Type B pancreatic cell (in vitro differentiated cells): ENCODE measurements at regions not wholly inside any gene's neighbourhood (a gene's known extent, or its start where the extent isn't known, plus 50 kb on each side); places are given as distances from the start of the nearest gene placed in this dataset.
"Not testable (repeated sequence)": the region's sequence is repeated elsewhere in the genome, so short reads cannot be mapped to it uniquely, and the experiment has no call there.

Experiments
- DNase-seq: peaks from one replicate; pipeline ENCODE4 v3.0.0; 2021; ENCODE audit warnings: mixed read lengths; ENCODE audit not compliant: unreplicated experiment; ENCODE audit errors: extremely low spot score
- H3K27ac Mint-ChIP-seq: 2 replicates; pipeline ENCODE4 v1.8.0; 2021; ENCODE audit warnings: mild to moderate bottlenecking, mixed read lengths
- H3K27me3 Mint-ChIP-seq: 2 replicates; pipeline ENCODE4 v1.8.0; 2021; ENCODE audit warnings: mixed read lengths
- H3K36me3 Mint-ChIP-seq: 2 replicates; pipeline ENCODE4 v1.8.0; 2021; ENCODE audit warnings: mixed read lengths
- H3K4me1 Mint-ChIP-seq: one replicate; pipeline ENCODE4 v1.8.0; 2021; ENCODE audit warnings: mixed read lengths; ENCODE audit not compliant: unreplicated experiment
- H3K4me3 Mint-ChIP-seq: 2 replicates; pipeline ENCODE4 v1.8.0; 2021; ENCODE audit warnings: mild to moderate bottlenecking, mixed read lengths
- H3K9me3 Mint-ChIP-seq: 2 replicates; pipeline ENCODE4 v1.8.0; 2021; ENCODE audit warnings: mixed read lengths
- TF ChIP-seq, protein P1 (sequence below): fragments of 200-600 bp; sonication (generic); conservative IDR thresholded peaks from 2 replicates; pipeline ENCODE4 v1.5.0; 2021; ENCODE audit warnings: antibody characterized with exemption, mild to moderate bottlenecking

DNA sequence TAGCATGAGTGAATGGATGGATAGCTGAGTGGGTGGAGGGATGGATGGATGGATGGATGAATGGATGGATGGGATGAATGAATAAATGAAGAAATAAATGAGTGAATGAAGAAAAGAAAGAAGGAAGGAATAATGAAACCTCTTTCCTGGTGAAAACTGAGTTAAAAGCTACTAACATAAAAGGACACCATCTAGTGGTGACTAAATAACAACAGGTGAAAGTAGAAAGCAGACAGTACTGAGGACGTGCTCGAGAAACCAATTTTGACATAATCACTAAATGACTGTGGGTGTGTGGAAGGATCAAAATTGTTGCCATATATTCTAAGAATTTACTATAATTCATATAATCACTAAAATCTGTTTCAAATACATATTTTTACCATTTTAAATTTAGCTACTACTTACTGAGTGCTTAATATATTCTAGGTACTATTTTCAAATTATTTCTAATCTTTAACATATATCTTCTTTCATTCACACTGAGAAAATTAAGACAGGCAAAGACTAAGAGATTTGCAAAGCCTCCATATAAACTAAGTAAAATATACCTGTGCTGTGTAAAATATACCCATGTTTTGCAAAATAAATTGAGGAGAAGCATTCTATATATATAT is 522.9 kb downstream of the LRRIQ3 start:
- no peaks in the 10 kb centered on the region for H3K27me3 Mint-ChIP-seq
- no peaks in the 10 kb centered on the region for H3K4me1 Mint-ChIP-seq
- TF ChIP-seq, protein P1, sequence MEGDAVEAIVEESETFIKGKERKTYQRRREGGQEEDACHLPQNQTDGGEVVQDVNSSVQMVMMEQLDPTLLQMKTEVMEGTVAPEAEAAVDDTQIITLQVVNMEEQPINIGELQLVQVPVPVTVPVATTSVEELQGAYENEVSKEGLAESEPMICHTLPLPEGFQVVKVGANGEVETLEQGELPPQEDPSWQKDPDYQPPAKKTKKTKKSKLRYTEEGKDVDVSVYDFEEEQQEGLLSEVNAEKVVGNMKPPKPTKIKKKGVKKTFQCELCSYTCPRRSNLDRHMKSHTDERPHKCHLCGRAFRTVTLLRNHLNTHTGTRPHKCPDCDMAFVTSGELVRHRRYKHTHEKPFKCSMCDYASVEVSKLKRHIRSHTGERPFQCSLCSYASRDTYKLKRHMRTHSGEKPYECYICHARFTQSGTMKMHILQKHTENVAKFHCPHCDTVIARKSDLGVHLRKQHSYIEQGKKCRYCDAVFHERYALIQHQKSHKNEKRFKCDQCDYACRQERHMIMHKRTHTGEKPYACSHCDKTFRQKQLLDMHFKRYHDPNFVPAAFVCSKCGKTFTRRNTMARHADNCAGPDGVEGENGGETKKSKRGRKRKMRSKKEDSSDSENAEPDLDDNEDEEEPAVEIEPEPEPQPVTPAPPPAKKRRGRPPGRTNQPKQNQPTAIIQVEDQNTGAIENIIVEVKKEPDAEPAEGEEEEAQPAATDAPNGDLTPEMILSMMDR: peak; percentile 79
- no peak overlapping the region for H3K27ac Mint-ChIP-seq
- no peak overlapping the region for H3K4me3 Mint-ChIP-seq
- no peaks in the 10 kb centered on the region for H3K36me3 Mint-ChIP-seq
- no peak for DNase-seq
- H3K9me3 Mint-ChIP-seq: no peaks in the 10 kb centered on the region

DNA sequence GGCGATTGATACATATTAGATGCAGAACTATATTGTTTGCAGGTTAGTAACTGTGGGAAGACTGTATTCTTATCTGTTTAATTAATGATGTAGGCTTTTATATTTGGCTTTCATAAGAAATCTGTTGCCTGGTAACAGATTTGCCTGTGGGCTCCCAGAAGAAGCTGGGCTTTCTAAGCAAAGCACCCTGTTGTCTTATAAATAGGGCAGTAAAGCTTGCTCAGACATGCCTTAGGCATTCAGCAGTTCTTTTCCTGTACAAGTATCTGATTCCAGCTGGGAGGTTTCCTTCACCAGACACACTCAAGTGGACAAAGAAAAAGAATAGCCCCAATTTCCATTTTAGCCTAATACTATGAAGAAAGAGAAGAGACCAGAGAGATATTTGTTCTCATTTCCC is 524.0 kb downstream of the LRRIQ3 start:
- no peak overlapping the region for H3K4me3 Mint-ChIP-seq
- H3K9me3 Mint-ChIP-seq: no peaks in the 10 kb centered on the region
- TF ChIP-seq, protein P1: no peak
- DNase-seq: no peak
- H3K27ac Mint-ChIP-seq: no peak overlapping the region
- H3K27me3 Mint-ChIP-seq: no peaks in the 10 kb centered on the region
- H3K4me1 Mint-ChIP-seq: no peaks in the 10 kb centered on the region
- no peaks in the 10 kb centered on the region for H3K36me3 Mint-ChIP-seq

DNA sequence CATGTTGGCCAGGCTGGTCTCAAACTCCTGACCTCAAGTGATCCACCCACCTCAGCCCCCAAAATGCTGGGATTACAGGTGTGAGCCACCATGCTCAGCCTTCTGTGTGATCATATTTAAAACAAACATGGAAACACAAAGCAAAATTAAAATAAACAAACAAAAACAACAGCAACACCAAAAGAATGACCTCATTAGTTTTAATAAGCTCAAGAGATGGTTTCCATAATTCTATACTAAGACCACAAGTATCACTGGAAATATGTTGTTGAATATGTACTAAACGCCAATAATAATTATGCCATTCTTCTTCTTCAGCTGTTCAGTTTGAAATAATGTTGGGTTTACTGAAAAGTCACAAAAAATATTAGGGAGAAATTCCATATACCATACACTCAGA is 526.4 kb downstream of the LRRIQ3 start:
- H3K9me3 Mint-ChIP-seq: no peaks in the 10 kb centered on the region
- TF ChIP-seq, protein P1: no peak
- no peaks in the 10 kb centered on the region for H3K4me1 Mint-ChIP-seq
- no peaks in the 10 kb centered on the region for H3K27me3 Mint-ChIP-seq
- H3K36me3 Mint-ChIP-seq: no peaks in the 10 kb centered on the region
- H3K4me3 Mint-ChIP-seq: no peak overlapping the region
- no peak for DNase-seq
- no peak overlapping the region for H3K27ac Mint-ChIP-seq

DNA sequence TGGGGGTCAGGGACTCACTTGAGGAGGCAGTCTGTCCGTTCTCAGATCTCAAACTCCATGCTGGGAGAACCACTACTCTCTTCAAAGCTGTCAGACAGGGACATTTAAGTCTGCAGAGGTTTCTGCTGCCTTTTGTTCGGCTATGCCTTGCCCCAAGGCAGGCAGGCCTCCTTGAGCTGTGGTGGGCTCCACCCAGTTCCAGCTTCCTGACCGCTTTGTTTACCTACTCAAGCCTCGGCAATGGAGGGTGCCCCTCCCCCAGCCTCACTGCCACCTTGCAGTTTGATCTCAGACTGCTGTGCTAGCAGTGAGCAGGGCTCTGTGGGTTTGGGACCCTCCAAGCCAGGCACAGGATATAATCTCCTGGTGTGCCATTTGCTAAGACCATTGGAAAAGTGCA is 530.0 kb downstream of the LRRIQ3 start:
- not testable (repeated sequence) for H3K36me3 Mint-ChIP-seq, H3K4me1 Mint-ChIP-seq, H3K27me3 Mint-ChIP-seq, DNase-seq, H3K27ac Mint-ChIP-seq, H3K9me3 Mint-ChIP-seq, H3K4me3 Mint-ChIP-seq

DNA sequence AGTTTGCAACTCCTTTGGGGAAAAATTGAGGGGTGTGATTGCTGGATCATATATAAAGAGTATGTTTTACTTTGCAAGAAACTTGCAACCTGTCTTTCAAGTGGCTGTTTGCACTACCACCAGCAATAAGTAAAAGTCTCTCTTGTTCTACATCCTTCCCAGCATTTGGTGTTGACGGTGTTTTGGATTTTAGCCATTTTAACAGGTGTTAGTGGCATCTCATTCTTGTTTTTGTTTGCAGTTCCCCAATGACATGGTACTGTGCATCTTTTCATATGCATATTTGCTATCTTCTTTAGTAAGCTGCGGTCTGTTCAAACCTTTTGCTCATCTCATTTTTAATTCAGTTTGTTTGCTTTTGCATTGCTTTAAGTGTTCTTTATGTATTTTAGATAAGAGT is 535.5 kb downstream of the LRRIQ3 start:
- peaks cover 17% of the 10 kb centered on the region for H3K9me3 Mint-ChIP-seq
- no peak overlapping the region for H3K27ac Mint-ChIP-seq
- no peaks in the 10 kb centered on the region for H3K27me3 Mint-ChIP-seq
- DNase-seq: no peak
- TF ChIP-seq, protein P1: no peak
- H3K4me1 Mint-ChIP-seq: no peaks in the 10 kb centered on the region
- no peaks in the 10 kb centered on the region for H3K36me3 Mint-ChIP-seq
- no peak overlapping the region for H3K4me3 Mint-ChIP-seq

DNA sequence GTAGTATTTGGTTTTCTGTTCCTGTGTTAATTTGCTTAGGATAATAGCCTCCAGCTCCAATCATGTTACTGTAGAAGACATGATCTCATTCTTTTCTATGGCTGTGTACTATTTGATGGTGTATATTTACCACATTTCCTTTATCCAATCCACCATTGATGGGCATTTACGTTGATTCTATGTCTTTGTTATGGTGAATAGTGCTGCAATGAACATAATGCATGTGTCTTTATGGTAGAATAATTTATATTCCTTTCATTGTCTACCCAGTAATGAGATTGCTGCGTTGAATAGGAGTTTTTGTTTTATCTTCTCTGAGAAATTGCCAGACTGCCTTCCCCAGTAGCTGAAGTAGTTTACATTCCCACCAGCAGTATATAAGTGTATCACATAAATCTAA is 538.8 kb downstream of the LRRIQ3 start:
- TF ChIP-seq, protein P1: no peak
- no peaks in the 10 kb centered on the region for H3K36me3 Mint-ChIP-seq

More for the DNA sequence above, 538.8 kb downstream of the LRRIQ3 start:
- Mint-ChIP-seq H3K9me3 (peaks cover 17% of the 10 kb centered on the region), H3K4me1 (no peaks in the 10 kb centered on the region), H3K4me3 (no peak overlapping the region), H3K27ac (no peak overlapping the region), H3K27me3 (no peaks in the 10 kb centered on the region)
- DNase-seq: no peak
